HEK293 (cell line): ENCODE measurements at regions not wholly inside any gene's neighbourhood (a gene's known extent, or its start where the extent isn't known, plus 50 kb on each side); places are given as distances from the start of the nearest gene placed in this dataset.

Source experiments
- CTCF ChIA-PET: fragments of 350-600 bp; formaldehyde crosslinking; extraction: SDS; loops from one replicate; lab custom pipeline; 2021; ENCODE audit warnings: antibody characterized with exemption; lab: Yijun Ruan, JAX
- POLR2A ChIA-PET: fragments of 300-600 bp; formaldehyde crosslinking; extraction: SDS; loops from one replicate; lab custom pipeline; 2020; ENCODE audit warnings: antibody characterized with exemption, inconsistent platforms; lab: Yijun Ruan, JAX
- H3K27ac ChIP-seq: fragments of 200-500 bp; sonication (Bioruptor generic); 2 replicates; pipeline ENCODE4 v1.5.1; 2014; ENCODE audit warnings: low read depth, low read length, control low read depth, inconsistent platforms; ENCODE audit errors: extremely low read depth
- H3K36me3 ChIP-seq, 2 experiments: fragments of 200-500 bp in 1 of 2; sonication (Bioruptor generic) in 1 of 2; 1 replicate in 1 of 2; 2 replicates in 1 of 2; pipeline ENCODE4 v1.5.1; 2014 to 2017; ENCODE audit warnings: inconsistent platforms in 2 of 2, low read length in 2 of 2; ENCODE audit not compliant: control insufficient read depth in 2 of 2, insufficient read depth in 1 of 2
- H3K4me1 ChIP-seq: fragments of 200-500 bp; sonication (Bioruptor generic); 2 replicates; pipeline ENCODE4 v1.5.1; 2014; ENCODE audit warnings: mild to moderate bottlenecking, low read length, inconsistent platforms; ENCODE audit not compliant: control insufficient read depth, insufficient read depth
- H3K4me3 ChIP-seq: 2 replicates; pipeline ENCODE4 v1.5.1; 2011; ENCODE audit warnings: low read depth, mild to moderate bottlenecking, control low read depth, low read length, moderate library complexity
- H3K9me3 ChIP-seq: fragments of 200-500 bp; sonication (Bioruptor generic); 2 replicates; pipeline ENCODE4 v1.5.1; 2014; ENCODE audit warnings: low read depth, low read length, inconsistent platforms; ENCODE audit not compliant: control insufficient read depth, insufficient read depth
- GLIS2 ChIP-seq: fragments of 450-650 bp; formaldehyde crosslinking; IDR thresholded peaks from 2 replicates; pipeline ENCODE4 v1.5.1; 2016; ENCODE audit warnings: missing biosample characterization, missing genetic modification characterization
- KLF16 ChIP-seq: fragments of 450-650 bp; formaldehyde crosslinking; IDR thresholded peaks from 2 replicates; pipeline ENCODE4 v1.5.1; 2017; ENCODE audit warnings: missing biosample characterization, missing genetic modification characterization
- KLF8 ChIP-seq: fragments of 450-650 bp; formaldehyde crosslinking; IDR thresholded peaks from 2 replicates; pipeline ENCODE4 v1.5.1; 2016; ENCODE audit warnings: missing biosample characterization, missing genetic modification characterization
- MYNN ChIP-seq: fragments of 450-650 bp; formaldehyde crosslinking; IDR thresholded peaks from 2 replicates; pipeline ENCODE4 v1.5.1; 2016; ENCODE audit warnings: missing biosample characterization, missing genetic modification characterization, borderline replicate concordance
- OVOL3 ChIP-seq: fragments of 450-650 bp; formaldehyde crosslinking; IDR thresholded peaks from 2 replicates; pipeline ENCODE4 v1.5.1; 2016; ENCODE audit warnings: missing biosample characterization, missing genetic modification characterization
- SCRT2 ChIP-seq: fragments of 450-650 bp; formaldehyde crosslinking; IDR thresholded peaks from 2 replicates; pipeline ENCODE4 v1.5.1; 2016; ENCODE audit warnings: missing biosample characterization, missing genetic modification characterization
- SP7 ChIP-seq: fragments of 450-650 bp; formaldehyde crosslinking; IDR thresholded peaks from 2 replicates; pipeline ENCODE4 v1.5.1; 2016; ENCODE audit warnings: missing biosample characterization, missing genetic modification characterization
- YY1 ChIP-seq: fragments of 450-650 bp; formaldehyde crosslinking; IDR thresholded peaks from 2 replicates; pipeline ENCODE4 v1.5.1; 2018; ENCODE audit warnings: missing biosample characterization, missing genetic modification characterization
- ZBTB17 ChIP-seq: fragments of 450-650 bp; formaldehyde crosslinking; IDR thresholded peaks from 2 replicates; pipeline ENCODE4 v1.5.1; 2016; ENCODE audit warnings: missing biosample characterization, missing genetic modification characterization
- ZEB2 ChIP-seq: fragments of 450-650 bp; formaldehyde crosslinking; IDR thresholded peaks from 2 replicates; pipeline ENCODE4 v1.5.1; 2016; ENCODE audit warnings: missing biosample characterization, missing genetic modification characterization
- ZFHX2 ChIP-seq: fragments of 450-650 bp; formaldehyde crosslinking; conservative IDR thresholded peaks from 2 replicates; pipeline ENCODE4 v1.5.1; 2016; ENCODE audit warnings: missing biosample characterization, missing genetic modification characterization
- ZFP3 ChIP-seq: fragments of 450-650 bp; formaldehyde crosslinking; IDR thresholded peaks from 2 replicates; pipeline ENCODE4 v1.5.1; 2016; ENCODE audit warnings: low read depth, missing biosample characterization, missing genetic modification characterization
- ZIC2 ChIP-seq: fragments of 450-650 bp; formaldehyde crosslinking; IDR thresholded peaks from 2 replicates; pipeline ENCODE4 v1.5.1; 2016; ENCODE audit warnings: missing biosample characterization, missing genetic modification characterization
- ZNF24 ChIP-seq: fragments of 450-650 bp; formaldehyde crosslinking; IDR thresholded peaks from 2 replicates; pipeline ENCODE4 v1.5.1; 2016; ENCODE audit warnings: missing biosample characterization, missing genetic modification characterization
- ZNF324 ChIP-seq: fragments of 450-650 bp; formaldehyde crosslinking; IDR thresholded peaks from 2 replicates; pipeline ENCODE4 v1.5.1; 2016; ENCODE audit warnings: missing biosample characterization, missing genetic modification characterization
- ZNF335 ChIP-seq: fragments of 450-650 bp; formaldehyde crosslinking; conservative IDR thresholded peaks from 2 replicates; pipeline ENCODE4 v1.5.1; 2016; ENCODE audit warnings: missing biosample characterization, missing genetic modification characterization
- ZNF394 ChIP-seq: fragments of 450-650 bp; formaldehyde crosslinking; IDR thresholded peaks from 2 replicates; pipeline ENCODE4 v1.5.1; 2016; ENCODE audit warnings: missing biosample characterization, missing genetic modification characterization, mild to moderate bottlenecking, moderate library complexity, borderline replicate concordance
- ZNF530 ChIP-seq: fragments of 450-650 bp; formaldehyde crosslinking; IDR thresholded peaks from 2 replicates; pipeline ENCODE4 v1.5.1; 2016; ENCODE audit warnings: low read depth, missing biosample characterization, missing genetic modification characterization
- ZNF585B ChIP-seq: fragments of 450-650 bp; formaldehyde crosslinking; IDR thresholded peaks from 2 replicates; pipeline ENCODE4 v1.5.1; 2016; ENCODE audit warnings: missing biosample characterization, missing genetic modification characterization
- ZNF626 ChIP-seq: fragments of 450-650 bp; sonication (Bioruptor Pico); formaldehyde crosslinking; IDR thresholded peaks from 2 replicates; pipeline ENCODE4 v1.5.1; 2018; ENCODE audit warnings: missing biosample characterization, missing genetic modification characterization, inconsistent platforms
- ZNF843 ChIP-seq: fragments of 450-650 bp; formaldehyde crosslinking; IDR thresholded peaks from 2 replicates; pipeline ENCODE4 v1.5.1; 2016; ENCODE audit warnings: missing biosample characterization, missing genetic modification characterization
- TF ChIP-seq, protein P1 (sequence below): fragments of 450-650 bp; formaldehyde crosslinking; IDR thresholded peaks from 2 replicates; pipeline ENCODE4 v1.5.1; 2016; ENCODE audit warnings: missing biosample characterization, missing genetic modification characterization
- TF ChIP-seq, protein P2 (sequence below): fragments of 450-650 bp; formaldehyde crosslinking; IDR thresholded peaks from 2 replicates; pipeline ENCODE4 v1.5.1; 2017; ENCODE audit warnings: missing biosample characterization, missing genetic modification characterization
- TF ChIP-seq, protein P3 (sequence below): fragments of 450-650 bp; formaldehyde crosslinking; IDR thresholded peaks from 2 replicates; pipeline ENCODE4 v1.5.1; 2016; ENCODE audit warnings: missing biosample characterization, missing genetic modification characterization

DNA sequence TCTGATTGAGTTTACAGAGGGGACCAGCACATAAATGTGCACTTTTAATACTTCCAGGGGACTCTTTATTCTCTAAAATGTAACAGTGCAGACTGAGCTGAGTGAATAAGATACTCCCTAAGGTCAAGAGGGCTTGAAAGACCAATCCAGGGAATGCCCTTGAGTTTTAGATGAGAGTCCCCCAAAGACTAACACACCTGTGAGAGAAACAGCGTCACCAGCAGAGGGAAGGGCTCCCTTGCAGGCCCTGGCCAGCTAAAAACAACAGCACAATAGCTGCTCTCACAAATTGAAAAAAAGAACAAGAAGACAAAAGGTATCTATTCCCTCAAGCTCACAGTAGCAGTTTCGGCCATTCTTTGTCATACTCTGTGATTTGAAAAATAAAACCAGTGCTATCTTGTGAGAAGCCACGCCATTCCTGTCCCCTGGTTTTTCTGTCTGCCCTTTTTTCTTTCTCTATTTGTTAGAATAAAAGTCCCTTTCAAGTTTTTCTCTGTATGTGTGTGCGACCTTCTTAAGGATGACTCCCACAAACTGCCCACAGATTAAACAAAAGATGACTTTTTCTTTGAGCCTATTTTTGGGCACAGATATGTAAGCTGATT is 230.4 kb upstream of the BMPER start:
- no peaks in the 10 kb centered on the region; the same call in 1 of the 2 replicates for H3K9me3 ChIP-seq
- H3K36me3 ChIP-seq: no peaks in the 10 kb centered on the region; a peak in 1 of 3 replicates
- peaks cover under 1% of the 10 kb centered on the region for H3K4me1 ChIP-seq
- no peak overlapping the region for H3K27ac ChIP-seq
- POLR2A ChIA-PET: no interaction called here
- no peak overlapping the region for H3K4me3 ChIP-seq
- CTCF ChIA-PET: interaction anchor here (0.5 to 0.9 kb wide), 4 partner anchors 37 to 1937 kb away, joined by 3 to 5 read pairs (median 4); no protein-coding TSS in a partner anchor
- TF ChIP-seq OVOL3: no peak

DNA sequence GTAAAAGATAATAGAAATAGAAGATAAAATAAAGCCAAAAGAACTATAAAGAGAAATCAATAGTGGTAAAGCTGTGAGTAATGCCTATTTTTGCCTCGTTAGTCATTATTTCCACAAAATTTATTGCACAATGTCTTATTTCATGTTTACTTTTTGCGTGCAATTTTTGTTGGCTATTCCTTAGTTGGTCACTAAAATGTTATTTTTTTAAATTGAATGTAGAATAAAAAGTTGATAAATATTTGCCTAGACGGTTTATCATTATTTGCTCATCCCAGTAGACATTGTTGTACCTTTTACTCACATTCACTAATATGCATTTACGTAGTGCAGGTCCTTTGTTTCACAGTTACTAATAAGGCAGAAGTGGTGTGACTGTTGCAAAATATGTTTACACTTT is 227.8 kb upstream of the BMPER start:
- Histone ChIP-seq H3K36me3 (no peaks in the 10 kb centered on the region; a peak in 1 of 3 replicates), H3K27ac (no peak overlapping the region), H3K9me3 (no peaks in the 10 kb centered on the region; the same call in 1 of the 2 replicates), H3K4me3 (no peak overlapping the region), H3K4me1 (no peaks in the 10 kb centered on the region)
- POLR2A ChIA-PET: no interaction called here
- CTCF ChIA-PET: no interaction called here
- TF ChIP-seq ZEB2 (tag by site-specific recombination) (no peak), ZBTB17 (tag by site-specific recombination) (no peak)
- TF ChIP-seq, protein P1, sequence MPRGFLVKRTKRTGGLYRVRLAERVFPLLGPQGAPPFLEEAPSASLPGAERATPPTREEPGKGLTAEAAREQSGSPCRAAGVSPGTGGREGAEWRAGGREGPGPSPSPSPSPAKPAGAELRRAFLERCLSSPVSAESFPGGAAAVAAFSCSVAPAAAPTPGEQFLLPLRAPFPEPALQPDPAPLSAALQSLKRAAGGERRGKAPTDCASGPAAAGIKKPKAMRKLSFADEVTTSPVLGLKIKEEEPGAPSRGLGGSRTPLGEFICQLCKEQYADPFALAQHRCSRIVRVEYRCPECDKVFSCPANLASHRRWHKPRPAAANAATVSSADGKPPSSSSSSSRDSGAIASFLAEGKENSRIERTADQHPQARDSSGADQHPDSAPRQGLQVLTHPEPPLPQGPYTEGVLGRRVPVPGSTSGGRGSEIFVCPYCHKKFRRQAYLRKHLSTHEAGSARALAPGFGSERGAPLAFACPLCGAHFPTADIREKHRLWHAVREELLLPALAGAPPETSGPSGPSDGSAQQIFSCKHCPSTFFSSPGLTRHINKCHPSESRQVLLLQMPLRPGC (tag by site-specific recombination): no peak

DNA sequence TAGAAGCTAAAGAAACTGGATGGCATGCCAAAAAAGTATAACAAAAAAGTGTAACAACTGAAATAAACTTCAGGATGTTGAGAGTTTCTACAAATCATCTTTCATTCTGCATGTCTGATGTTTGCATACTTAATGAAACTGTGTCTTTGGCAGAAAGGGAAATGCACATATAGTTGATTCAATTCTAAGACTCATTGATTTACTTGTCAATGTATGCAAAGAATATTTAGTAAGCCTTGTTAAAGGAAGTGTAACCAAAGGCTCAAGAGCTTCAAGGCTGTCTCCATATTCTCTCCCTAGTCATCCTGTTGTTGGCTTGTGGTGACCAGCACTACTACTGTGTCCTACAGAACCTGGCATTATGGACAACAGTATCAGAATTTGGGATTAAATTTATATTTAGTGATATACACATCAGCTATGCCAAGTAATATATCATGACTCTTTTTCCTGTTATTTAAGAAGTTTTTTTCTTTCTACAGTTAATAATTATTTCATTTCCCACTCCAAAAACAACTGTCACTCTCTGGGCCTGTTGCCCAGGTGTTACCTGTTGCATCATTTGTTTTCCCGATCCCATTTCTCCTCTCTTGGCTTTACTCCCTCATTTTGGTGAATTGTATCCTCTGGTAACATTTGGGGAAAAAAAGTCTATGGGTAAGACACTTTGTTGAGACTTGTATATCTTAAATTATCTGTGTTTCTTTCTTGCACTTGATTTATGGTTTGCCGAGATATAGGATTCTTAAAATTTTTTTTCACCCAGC is 226.6 kb upstream of the BMPER start:
- POLR2A ChIA-PET: no interaction called here
- Histone ChIP-seq H3K27ac (no peak overlapping the region), H3K36me3 (no peaks in the 10 kb centered on the region; a peak in 1 of 3 replicates), H3K4me3 (no peak overlapping the region), H3K4me1 (no peaks in the 10 kb centered on the region), H3K9me3 (no peaks in the 10 kb centered on the region; the same call in 1 of the 2 replicates)
- CTCF ChIA-PET: interaction anchor here (0.6 to 0.7 kb wide), 2 partner anchors 80 to 254 kb away, joined by 3 to 4 read pairs; no protein-coding TSS in a partner anchor
- no peak for TF ChIP-seq ZNF585B (tag by site-specific recombination)
- no peak for TF ChIP-seq MYNN (tag by site-specific recombination)
- TF ChIP-seq ZNF24 (tag by site-specific recombination): no peak
- no peak for TF ChIP-seq KLF8
- no peak for TF ChIP-seq ZNF626
- no peak for TF ChIP-seq ZFP3 (tag by site-specific recombination)
- no peak for TF ChIP-seq ZNF843 (tag by site-specific recombination)
- TF ChIP-seq ZIC2: no peak
- no peak for TF ChIP-seq ZNF530
- no peak for TF ChIP-seq KLF16 (tag by site-specific recombination)
- TF ChIP-seq ZNF394: no peak

DNA sequence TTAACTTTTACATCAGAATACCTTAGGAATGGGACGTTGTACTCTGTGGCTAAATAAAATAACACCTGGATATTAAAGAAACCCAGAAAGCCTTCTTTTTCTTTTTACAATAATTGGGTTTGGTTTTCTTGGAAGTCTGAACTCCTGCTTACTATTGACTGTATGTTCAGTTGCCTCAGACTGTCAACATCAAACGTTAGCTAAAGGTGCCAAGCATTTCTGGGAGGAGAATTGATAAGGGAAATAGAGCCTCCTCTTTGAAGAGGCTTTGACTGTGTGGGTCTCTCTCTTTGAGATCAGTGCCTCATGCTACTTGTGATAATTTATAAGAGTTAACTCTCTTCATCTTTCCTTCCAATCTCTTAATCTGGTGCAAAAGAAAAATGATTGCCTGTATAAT is 224.7 kb upstream of the BMPER start:
- CTCF ChIA-PET: no interaction called here
- POLR2A ChIA-PET: no interaction called here
- Histone ChIP-seq H3K4me3 (no peak overlapping the region), H3K4me1 (no peaks in the 10 kb centered on the region), H3K27ac (no peak overlapping the region), H3K36me3 (no peaks in the 10 kb centered on the region; a peak in 1 of 3 replicates), H3K9me3 (no peaks in the 10 kb centered on the region; the same call in 1 of the 2 replicates)
- TF ChIP-seq GLIS2 (tag by site-specific recombination): no peak
- no peak for TF ChIP-seq ZNF843 (tag by site-specific recombination)
- TF ChIP-seq YY1 (tag by site-specific recombination): no peak
- no peak for TF ChIP-seq SP7
- TF ChIP-seq, protein P2, sequence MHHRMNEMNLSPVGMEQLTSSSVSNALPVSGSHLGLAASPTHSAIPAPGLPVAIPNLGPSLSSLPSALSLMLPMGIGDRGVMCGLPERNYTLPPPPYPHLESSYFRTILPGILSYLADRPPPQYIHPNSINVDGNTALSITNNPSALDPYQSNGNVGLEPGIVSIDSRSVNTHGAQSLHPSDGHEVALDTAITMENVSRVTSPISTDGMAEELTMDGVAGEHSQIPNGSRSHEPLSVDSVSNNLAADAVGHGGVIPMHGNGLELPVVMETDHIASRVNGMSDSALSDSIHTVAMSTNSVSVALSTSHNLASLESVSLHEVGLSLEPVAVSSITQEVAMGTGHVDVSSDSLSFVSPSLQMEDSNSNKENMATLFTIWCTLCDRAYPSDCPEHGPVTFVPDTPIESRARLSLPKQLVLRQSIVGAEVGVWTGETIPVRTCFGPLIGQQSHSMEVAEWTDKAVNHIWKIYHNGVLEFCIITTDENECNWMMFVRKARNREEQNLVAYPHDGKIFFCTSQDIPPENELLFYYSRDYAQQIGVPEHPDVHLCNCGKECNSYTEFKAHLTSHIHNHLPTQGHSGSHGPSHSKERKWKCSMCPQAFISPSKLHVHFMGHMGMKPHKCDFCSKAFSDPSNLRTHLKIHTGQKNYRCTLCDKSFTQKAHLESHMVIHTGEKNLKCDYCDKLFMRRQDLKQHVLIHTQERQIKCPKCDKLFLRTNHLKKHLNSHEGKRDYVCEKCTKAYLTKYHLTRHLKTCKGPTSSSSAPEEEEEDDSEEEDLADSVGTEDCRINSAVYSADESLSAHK (tag by site-specific recombination): no peak
- TF ChIP-seq, protein P3, sequence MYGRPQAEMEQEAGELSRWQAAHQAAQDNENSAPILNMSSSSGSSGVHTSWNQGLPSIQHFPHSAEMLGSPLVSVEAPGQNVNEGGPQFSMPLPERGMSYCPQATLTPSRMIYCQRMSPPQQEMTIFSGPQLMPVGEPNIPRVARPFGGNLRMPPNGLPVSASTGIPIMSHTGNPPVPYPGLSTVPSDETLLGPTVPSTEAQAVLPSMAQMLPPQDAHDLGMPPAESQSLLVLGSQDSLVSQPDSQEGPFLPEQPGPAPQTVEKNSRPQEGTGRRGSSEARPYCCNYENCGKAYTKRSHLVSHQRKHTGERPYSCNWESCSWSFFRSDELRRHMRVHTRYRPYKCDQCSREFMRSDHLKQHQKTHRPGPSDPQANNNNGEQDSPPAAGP (tag by site-specific recombination): no peak
- no peak for TF ChIP-seq ZEB2 (tag by site-specific recombination)
- no peak for TF ChIP-seq ZFHX2 (tag by site-specific recombination)
- TF ChIP-seq ZNF324 (tag by site-specific recombination): no peak
- TF ChIP-seq ZNF335 (tag by site-specific recombination): no peak
- no peak for TF ChIP-seq SCRT2 (tag by site-specific recombination)
